Body of pancreas (tissue), 4 donors: ENCODE measurements at regions not wholly inside any gene's neighbourhood (a gene's known extent, or its start where the extent isn't known, plus 50 kb on each side); places are given as distances from the start of the nearest gene placed in this dataset.

Source experiments
- POLR2A ChIP-seq, 3 donors: fragments of 450-650 bp; IDR thresholded peaks; one replicate each; pipeline ENCODE4 v1.6.1; 2016; ENCODE audit warnings: antibody characterized with exemption in 3 of 3, mild to moderate bottlenecking in 2 of 3
- TF ChIP-seq, protein P1 (sequence below), 7 experiments: fragments of 450-650 bp in 4 of 7; fragments of 200-600 bp in 3 of 7; sonication (generic) in 3 of 7; IDR thresholded peaks; one replicate each; pipeline ENCODE4 v1.5.1; 2016 to 2019; ENCODE audit warnings: antibody characterized with exemption in 7 of 7

DNA sequence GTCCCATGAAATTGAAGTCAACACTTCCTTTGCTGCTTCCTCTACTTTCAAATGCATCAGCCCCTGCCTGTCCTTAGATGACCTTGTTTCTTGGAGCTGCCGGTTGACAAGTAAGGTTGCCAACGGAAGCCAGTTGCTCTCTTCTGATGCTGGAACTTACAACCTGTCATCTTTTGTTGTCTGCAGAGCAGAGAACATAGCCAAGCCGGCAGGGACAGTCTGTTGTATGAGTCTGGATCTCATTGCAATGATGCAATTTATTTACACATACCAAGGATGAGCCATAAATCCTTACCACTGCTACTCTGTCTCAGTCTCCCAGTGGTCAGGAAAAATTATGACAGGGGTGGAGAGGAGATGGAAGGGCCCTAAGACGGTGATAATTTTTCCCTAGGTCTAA, 151.4 kb downstream of the BLID start:
- TF ChIP-seq, protein P1, sequence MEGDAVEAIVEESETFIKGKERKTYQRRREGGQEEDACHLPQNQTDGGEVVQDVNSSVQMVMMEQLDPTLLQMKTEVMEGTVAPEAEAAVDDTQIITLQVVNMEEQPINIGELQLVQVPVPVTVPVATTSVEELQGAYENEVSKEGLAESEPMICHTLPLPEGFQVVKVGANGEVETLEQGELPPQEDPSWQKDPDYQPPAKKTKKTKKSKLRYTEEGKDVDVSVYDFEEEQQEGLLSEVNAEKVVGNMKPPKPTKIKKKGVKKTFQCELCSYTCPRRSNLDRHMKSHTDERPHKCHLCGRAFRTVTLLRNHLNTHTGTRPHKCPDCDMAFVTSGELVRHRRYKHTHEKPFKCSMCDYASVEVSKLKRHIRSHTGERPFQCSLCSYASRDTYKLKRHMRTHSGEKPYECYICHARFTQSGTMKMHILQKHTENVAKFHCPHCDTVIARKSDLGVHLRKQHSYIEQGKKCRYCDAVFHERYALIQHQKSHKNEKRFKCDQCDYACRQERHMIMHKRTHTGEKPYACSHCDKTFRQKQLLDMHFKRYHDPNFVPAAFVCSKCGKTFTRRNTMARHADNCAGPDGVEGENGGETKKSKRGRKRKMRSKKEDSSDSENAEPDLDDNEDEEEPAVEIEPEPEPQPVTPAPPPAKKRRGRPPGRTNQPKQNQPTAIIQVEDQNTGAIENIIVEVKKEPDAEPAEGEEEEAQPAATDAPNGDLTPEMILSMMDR (IDR thresholded peaks at IDR 0.05), result no peak
- no peak for TF ChIP-seq POLR2A (IDR thresholded peaks at IDR 0.05)
